Gastroesophageal sphincter (tissue), 4 donors: ENCODE measurements at regions not wholly inside any gene's neighbourhood (a gene's known extent, or its start where the extent isn't known, plus 50 kb on each side); places are given as distances from the start of the nearest gene placed in this dataset.

ENCODE experiments used
- ATAC-seq: fragments of 150-250 bp; one replicate; pipeline ENCODE4 v1.9.1; 2016; ENCODE audit warnings: mild to moderate bottlenecking, moderate library complexity
- H3K27ac ChIP-seq, 4 donors: fragments of 200-600 bp; sonication (generic) in 3 of 4; 1 replicate in 3 of 4; 2 replicates in 1 of 4; pipeline ENCODE4 v1.5.1; 2016 to 2019
- H3K27me3 ChIP-seq: fragments of 200-600 bp; sonication (generic); one replicate; pipeline ENCODE4 v1.5.1; 2019
- H3K36me3 ChIP-seq, 2 donors: fragments of 200-600 bp; sonication (generic); one replicate each; pipeline ENCODE4 v1.5.1; 2019; ENCODE audit warnings: control low read depth in 1 of 2
- H3K4me1 ChIP-seq, 3 donors: fragments of 200-600 bp; sonication (generic); 1 replicate in 2 of 3; 2 replicates in 1 of 3; pipeline ENCODE4 v1.5.1; 2016 to 2019; ENCODE audit warnings: control low read depth in 2 of 3
- H3K4me3 ChIP-seq, 2 donors: fragments of 200-600 bp; sonication (generic); one replicate each; pipeline ENCODE4 v1.5.1; 2019; ENCODE audit warnings: mild to moderate bottlenecking in 1 of 2, moderate library complexity in 1 of 2
- H3K9me3 ChIP-seq, 3 donors: fragments of 200-600 bp; sonication (generic); one replicate each; pipeline ENCODE4 v1.5.1; 2017 to 2019; ENCODE audit warnings: control low read depth in 2 of 3
- CTCF ChIP-seq, 4 experiments: fragments of 200-600 bp in 2 of 4; fragments of 450-650 bp in 2 of 4; sonication (generic) in 1 of 4; IDR thresholded peaks; one replicate each; pipeline ENCODE4 v1.5.1; 2017 to 2019; ENCODE audit warnings: antibody characterized with exemption in 4 of 4, mild to moderate bottlenecking in 2 of 4, moderate library complexity in 2 of 4
- EP300 ChIP-seq: sonication (generic); formaldehyde crosslinking; IDR thresholded peaks from one replicate; pipeline ENCODE4 v1.6.1; 2017; ENCODE audit warnings: antibody characterized with exemption, mild to moderate bottlenecking
- POLR2A ChIP-seq, 2 donors: fragments of 450-650 bp; IDR thresholded peaks; one replicate each; pipeline ENCODE4 v1.6.1; 2017; ENCODE audit warnings: antibody characterized with exemption in 2 of 2, mild to moderate bottlenecking in 2 of 2, moderate library complexity in 1 of 2
- POLR2AphosphoS5 ChIP-seq: sonication (generic); formaldehyde crosslinking; IDR thresholded peaks from one replicate; pipeline ENCODE4 v1.6.1; 2017; ENCODE audit warnings: antibody characterized with exemption
- WGBS, 2 donors: methylation state at CpG; one replicate each; pipeline ENCODE4 v1.1.5; 2018; ENCODE audit warnings: low coverage in 1 of 2; 5-methylcytosine and 5-hydroxymethylcytosine counted together

- no peaks in the 10 kb centered on the region for H3K27me3 ChIP-seq
- no peak for ATAC-seq
- WGBS, 2 donors = 80 to 93% methylated on average over 1 to 2 of the region's 4 CpGs
Measured at GRCh38 chr10:130407052-130407451, 270.9 kb downstream of the GLRX3 start.

GRCh38 chr10:130409331-130409730, 273.1 kb downstream of the GLRX3 start:
- no peaks in the 10 kb centered on the region for H3K27me3 ChIP-seq
- no peak overlapping the region for H3K27ac ChIP-seq
- no peak for ATAC-seq
- 70 to 72% methylated on average over 5 to 9 of the region's 11 CpGs for WGBS, 2 donors
- H3K4me1 ChIP-seq = no peaks in the 10 kb centered on the region
- H3K4me3 ChIP-seq = no peak overlapping the region
- TF ChIP-seq POLR2AphosphoS5 (no peak), EP300 (no peak), CTCF (IDR thresholded peaks at IDR 0.05) (no peak), POLR2A (IDR thresholded peaks at IDR 0.05) (no peak)
- no peaks in the 10 kb centered on the region for H3K9me3 ChIP-seq
- no peaks in the 10 kb centered on the region for H3K36me3 ChIP-seq

More at GRCh38 chr10:130407052-130407451, 270.9 kb downstream of the GLRX3 start:
- H3K27ac ChIP-seq = no peak overlapping the region
- H3K9me3 ChIP-seq = no peaks in the 10 kb centered on the region
- H3K36me3 ChIP-seq = no peaks in the 10 kb centered on the region
- no peaks in the 10 kb centered on the region for H3K4me1 ChIP-seq
- H3K4me3 ChIP-seq = no peak overlapping the region
- TF ChIP-seq EP300 (no peak), CTCF (IDR thresholded peaks at IDR 0.05) (no peak), POLR2AphosphoS5 (no peak)

DNA sequence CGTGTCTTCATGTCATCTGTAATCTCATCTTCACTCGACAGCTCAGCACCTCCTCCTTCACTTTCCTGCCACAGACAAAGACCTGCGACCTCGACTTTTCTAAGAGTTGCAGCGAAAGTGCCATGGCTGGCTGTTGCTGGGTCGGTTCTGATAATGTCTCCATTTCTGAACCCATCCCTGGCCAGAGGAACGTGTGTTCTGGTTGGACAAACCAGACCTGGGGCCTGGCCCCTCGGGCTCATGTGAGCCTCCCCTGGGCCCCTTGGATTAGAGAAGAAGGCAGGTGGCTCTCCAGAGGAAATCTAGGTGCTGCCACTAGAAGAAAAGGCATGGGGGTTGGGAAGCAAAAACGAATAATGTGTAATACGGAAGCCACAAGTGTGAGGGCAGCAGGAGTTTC, 273.7 kb downstream of the GLRX3 start:
- TF ChIP-seq POLR2A (IDR thresholded peaks at IDR 0.05) = no peak
- no peak for TF ChIP-seq POLR2AphosphoS5
- no peak for TF ChIP-seq EP300
- TF ChIP-seq CTCF (IDR thresholded peaks at IDR 0.05) = no peak
- Histone ChIP-seq H3K4me1 (no peaks in the 10 kb centered on the region), H3K27ac (no peak overlapping the region), H3K9me3 (no peaks in the 10 kb centered on the region), H3K36me3 (no peaks in the 10 kb centered on the region), H3K4me3 (no peak overlapping the region), H3K27me3 (no peaks in the 10 kb centered on the region)
- 63 to 71% methylated on average over 5 to 8 of the region's 10 CpGs for WGBS, 2 donors
- no peak for ATAC-seq

GRCh38 chr10:130411496-130412085, 275.4 kb downstream of the GLRX3 start:
- Histone ChIP-seq H3K27ac (no peak overlapping the region), H3K9me3 (no peaks in the 10 kb centered on the region), H3K36me3 (no peaks in the 10 kb centered on the region), H3K4me1 (no peaks in the 10 kb centered on the region), H3K4me3 (no peak overlapping the region), H3K27me3 (no peaks in the 10 kb centered on the region)
- 31 to 36% methylated on average over 13 of the region's 13 CpGs for WGBS, 2 donors
- TF ChIP-seq POLR2AphosphoS5 = no peak
- TF ChIP-seq CTCF (IDR thresholded peaks at IDR 0.05) = no peak
- TF ChIP-seq POLR2A (IDR thresholded peaks at IDR 0.05) = no peak
- no peak for TF ChIP-seq EP300
- ATAC-seq = no peak

- WGBS, 2 donors = 43 to 58% methylated on average over 3 to 5 of the region's 5 CpGs
- H3K9me3 ChIP-seq = no peaks in the 10 kb centered on the region
- no peaks in the 10 kb centered on the region for H3K4me1 ChIP-seq
- H3K27me3 ChIP-seq = no peaks in the 10 kb centered on the region
- no peak for TF ChIP-seq POLR2AphosphoS5
- no peak for TF ChIP-seq CTCF (IDR thresholded peaks at IDR 0.05)
- no peak for TF ChIP-seq POLR2A (IDR thresholded peaks at IDR 0.05)
- no peak for TF ChIP-seq EP300
- H3K36me3 ChIP-seq = no peaks in the 10 kb centered on the region
- H3K4me3 ChIP-seq = no peak overlapping the region
- H3K27ac ChIP-seq = no peak overlapping the region
- no peak for ATAC-seq
Measured at GRCh38 chr10:130412317-130412716, 276.1 kb downstream of the GLRX3 start.
